GM12891 (cell line): ENCODE measurements at regions not wholly inside any gene's neighbourhood (a gene's known extent, or its start where the extent isn't known, plus 50 kb on each side); places are given as distances from the start of the nearest gene placed in this dataset.

ENCODE experiments used
- POLR2A ChIP-seq: IDR thresholded peaks from 2 replicates; pipeline ENCODE4 v1.6.1; 2011; ENCODE audit warnings: low read depth, low read length, control low read depth
- TAF1 ChIP-seq: IDR thresholded peaks from 2 replicates; pipeline ENCODE4 v1.6.1; 2011; ENCODE audit warnings: low read depth, low read length, control low read depth

- TF ChIP-seq POLR2A, result no peak
- no peak for TF ChIP-seq TAF1
These were observed 71.7 kb upstream of the GTSF1L start for GRCh38 chr20:43798291-43799149.
